ENCODE measurements at regions not wholly inside any gene's neighbourhood (a gene's known extent, or its start where the extent isn't known, plus 50 kb on each side); places are given as distances from the start of the nearest gene placed in this dataset.

DNA sequence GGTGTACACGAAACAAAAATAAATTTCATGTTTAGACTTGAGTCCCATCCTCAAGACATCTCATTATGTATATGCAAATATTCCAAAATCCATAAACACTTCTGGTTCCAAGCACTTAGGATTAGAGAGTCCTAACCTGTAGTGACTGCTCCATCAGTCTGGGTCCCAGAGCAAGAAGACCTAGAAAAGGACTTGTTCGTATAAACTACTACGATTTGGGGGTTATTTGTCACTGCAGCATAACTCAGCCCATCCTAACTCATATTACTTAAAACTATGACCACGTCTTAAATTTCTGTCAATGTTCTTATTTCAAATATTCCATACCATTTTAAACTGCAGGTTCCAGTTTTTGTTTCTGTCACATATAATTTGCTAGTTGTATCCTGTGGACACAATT is 463.0 kb downstream of the AGTPBP1 start:
- no peaks in the 10 kb centered on the region for H3K36me3 Mint-ChIP-seq (ENCODE audit: unreplicated experiment)
- peaks cover 42% of the 10 kb centered on the region for H3K27me3 Mint-ChIP-seq (ENCODE audit: unreplicated experiment)
- no peak for DNase-seq (ENCODE audit: extremely low spot score, unreplicated experiment)
- TF ChIP-seq, protein P1, sequence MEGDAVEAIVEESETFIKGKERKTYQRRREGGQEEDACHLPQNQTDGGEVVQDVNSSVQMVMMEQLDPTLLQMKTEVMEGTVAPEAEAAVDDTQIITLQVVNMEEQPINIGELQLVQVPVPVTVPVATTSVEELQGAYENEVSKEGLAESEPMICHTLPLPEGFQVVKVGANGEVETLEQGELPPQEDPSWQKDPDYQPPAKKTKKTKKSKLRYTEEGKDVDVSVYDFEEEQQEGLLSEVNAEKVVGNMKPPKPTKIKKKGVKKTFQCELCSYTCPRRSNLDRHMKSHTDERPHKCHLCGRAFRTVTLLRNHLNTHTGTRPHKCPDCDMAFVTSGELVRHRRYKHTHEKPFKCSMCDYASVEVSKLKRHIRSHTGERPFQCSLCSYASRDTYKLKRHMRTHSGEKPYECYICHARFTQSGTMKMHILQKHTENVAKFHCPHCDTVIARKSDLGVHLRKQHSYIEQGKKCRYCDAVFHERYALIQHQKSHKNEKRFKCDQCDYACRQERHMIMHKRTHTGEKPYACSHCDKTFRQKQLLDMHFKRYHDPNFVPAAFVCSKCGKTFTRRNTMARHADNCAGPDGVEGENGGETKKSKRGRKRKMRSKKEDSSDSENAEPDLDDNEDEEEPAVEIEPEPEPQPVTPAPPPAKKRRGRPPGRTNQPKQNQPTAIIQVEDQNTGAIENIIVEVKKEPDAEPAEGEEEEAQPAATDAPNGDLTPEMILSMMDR (IDR thresholded peaks at IDR 0.05): no peak
- H3K27ac Mint-ChIP-seq (ENCODE audit: unreplicated experiment): no peak overlapping the region
- H3K9me3 Mint-ChIP-seq (ENCODE audit: unreplicated experiment): no peaks in the 10 kb centered on the region
- no peak overlapping the region for H3K4me3 Mint-ChIP-seq (ENCODE audit: unreplicated experiment)
- H3K4me1 Mint-ChIP-seq (ENCODE audit: unreplicated experiment): peaks cover 11% of the 10 kb centered on the region

DNA sequence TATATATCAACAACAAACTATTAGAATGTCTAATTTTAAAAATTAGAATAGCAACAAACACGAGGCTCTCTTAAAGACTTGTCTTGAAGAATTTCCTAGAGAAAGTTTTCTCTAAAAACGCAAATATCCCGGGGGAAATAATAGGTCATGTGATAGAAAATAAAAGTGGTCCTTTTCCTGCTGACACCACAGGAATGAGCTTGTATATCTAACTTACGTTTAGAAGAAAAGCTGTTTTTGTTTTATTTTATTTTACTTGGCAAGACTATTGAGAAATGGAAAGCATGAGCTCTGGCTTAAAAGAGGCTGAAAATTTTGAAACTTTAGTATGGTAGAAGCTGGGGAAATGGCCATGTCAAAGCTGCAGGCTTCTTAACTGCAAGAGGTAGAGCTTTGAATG is 465.0 kb downstream of the AGTPBP1 start:
- Mint-ChIP-seq H3K4me1 (ENCODE audit: unreplicated experiment) (peaks cover 11% of the 10 kb centered on the region), H3K4me3 (ENCODE audit: unreplicated experiment) (no peak overlapping the region), H3K36me3 (ENCODE audit: unreplicated experiment) (no peaks in the 10 kb centered on the region), H3K9me3 (ENCODE audit: unreplicated experiment) (no peaks in the 10 kb centered on the region), H3K27ac (ENCODE audit: unreplicated experiment) (no peak overlapping the region), H3K27me3 (ENCODE audit: unreplicated experiment) (peaks cover 37% of the 10 kb centered on the region)
- TF ChIP-seq, protein P1 (IDR thresholded peaks at IDR 0.05): no peak
- DNase-seq (ENCODE audit: extremely low spot score, unreplicated experiment): no peak

DNA sequence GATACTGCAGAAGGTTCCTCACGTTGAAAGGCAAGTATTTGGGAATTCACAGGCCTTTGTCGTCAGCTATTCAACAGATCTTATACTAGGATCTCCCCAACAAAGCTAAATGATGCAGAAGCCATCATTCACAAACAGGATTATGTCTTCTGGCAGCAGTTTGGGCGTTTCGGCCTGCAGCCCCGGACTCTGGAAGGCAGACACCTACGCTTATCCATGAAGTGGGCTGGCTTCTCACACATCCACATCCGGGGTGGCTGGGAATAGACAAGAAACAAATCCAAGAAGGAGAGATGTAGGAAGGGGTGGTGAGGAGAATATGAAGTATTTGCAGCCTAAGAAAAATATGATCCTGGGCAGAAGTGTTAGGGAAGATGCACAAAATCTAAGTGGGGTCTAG is 471.9 kb downstream of the AGTPBP1 start:
- TF ChIP-seq, protein P1 (IDR thresholded peaks at IDR 0.05): no peak
- Mint-ChIP-seq H3K4me1 (ENCODE audit: unreplicated experiment) (no peaks in the 10 kb centered on the region), H3K27ac (ENCODE audit: unreplicated experiment) (no peak overlapping the region), H3K36me3 (ENCODE audit: unreplicated experiment) (no peaks in the 10 kb centered on the region), H3K9me3 (ENCODE audit: unreplicated experiment) (no peaks in the 10 kb centered on the region), H3K4me3 (ENCODE audit: unreplicated experiment) (no peak overlapping the region), H3K27me3 (ENCODE audit: unreplicated experiment) (peaks cover 32% of the 10 kb centered on the region)
- no peak for DNase-seq (ENCODE audit: extremely low spot score, unreplicated experiment)

DNA sequence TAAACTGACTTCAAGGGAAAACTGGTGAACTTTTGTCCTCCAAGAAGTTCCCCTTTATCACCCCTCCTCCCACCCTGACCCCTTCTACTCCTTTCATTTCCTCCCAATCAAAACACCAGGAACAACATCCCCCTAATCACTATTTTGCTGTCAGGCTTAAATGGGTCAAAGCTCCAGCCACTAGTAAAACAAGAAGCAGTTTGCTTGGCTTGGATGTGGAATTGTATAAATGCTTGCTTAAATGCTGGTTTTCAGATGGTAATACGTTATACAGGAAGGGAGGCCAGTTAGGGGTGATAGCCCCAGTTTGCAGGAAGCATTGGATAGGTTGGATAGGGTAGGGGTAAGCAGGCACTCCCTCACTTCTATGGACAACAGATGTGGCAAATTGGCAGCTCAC is 473.6 kb downstream of the AGTPBP1 start:
- TF ChIP-seq, protein P1 (IDR thresholded peaks at IDR 0.05): no peak
- Mint-ChIP-seq H3K27ac (ENCODE audit: unreplicated experiment) (no peak overlapping the region), H3K4me3 (ENCODE audit: unreplicated experiment) (no peak overlapping the region), H3K9me3 (ENCODE audit: unreplicated experiment) (no peaks in the 10 kb centered on the region), H3K4me1 (ENCODE audit: unreplicated experiment) (no peaks in the 10 kb centered on the region), H3K36me3 (ENCODE audit: unreplicated experiment) (no peaks in the 10 kb centered on the region), H3K27me3 (ENCODE audit: unreplicated experiment) (peaks cover 25% of the 10 kb centered on the region)
- no peak for DNase-seq (ENCODE audit: extremely low spot score, unreplicated experiment)

DNA sequence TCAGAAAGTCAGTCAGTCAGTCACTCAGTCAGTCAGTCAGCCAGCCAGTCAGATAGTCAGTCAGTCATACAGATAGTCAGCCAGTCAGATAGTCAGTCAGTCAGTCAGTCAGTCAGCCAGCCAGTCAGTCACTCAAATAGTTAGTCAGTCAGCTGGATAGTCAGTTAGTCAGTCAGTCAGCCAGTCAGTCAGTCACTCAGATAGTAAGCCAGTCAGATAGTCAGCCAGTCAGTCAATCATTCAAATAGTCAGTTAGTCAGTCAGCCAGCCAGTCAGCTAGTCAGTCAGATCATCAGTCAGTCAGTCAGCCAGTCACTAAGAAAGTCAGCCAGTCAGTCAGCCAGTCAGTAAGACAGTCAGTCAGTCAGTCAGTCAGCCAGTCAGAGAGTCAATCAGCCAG is 477.1 kb downstream of the AGTPBP1 start:
- H3K36me3 Mint-ChIP-seq (ENCODE audit: unreplicated experiment): no peaks in the 10 kb centered on the region
- no peak overlapping the region for H3K4me3 Mint-ChIP-seq (ENCODE audit: unreplicated experiment)
- H3K27ac Mint-ChIP-seq (ENCODE audit: unreplicated experiment): no peak overlapping the region
- DNase-seq (ENCODE audit: extremely low spot score, unreplicated experiment): no peak
- H3K4me1 Mint-ChIP-seq (ENCODE audit: unreplicated experiment): no peaks in the 10 kb centered on the region
- H3K9me3 Mint-ChIP-seq (ENCODE audit: unreplicated experiment): no peaks in the 10 kb centered on the region
- TF ChIP-seq, protein P1 (IDR thresholded peaks at IDR 0.05): no peak
- peaks cover 15% of the 10 kb centered on the region for H3K27me3 Mint-ChIP-seq (ENCODE audit: unreplicated experiment)

Data from osteocyte (in vitro differentiated cells).